Lower lobe of right lung (tissue), 2 donors: ENCODE measurements at regions not wholly inside any gene's neighbourhood (a gene's known extent, or its start where the extent isn't known, plus 50 kb on each side); places are given as distances from the start of the nearest gene placed in this dataset.
A peak's percentile ranks its signal among the peaks of the same experiment; 100 is the strongest.

Experiments used
- ATAC-seq, 2 donors: fragments of 200-7000 bp; cut with Tn5 transposase; one replicate each; pipeline ENCODE4 v1.9.1; 2020 to 2022; ENCODE audit warnings: mild to moderate bottlenecking in 2 of 2, moderate library complexity in 2 of 2
- DNase-seq: peaks from one replicate; pipeline ENCODE4 v3.0.0-alpha.2; 2020
- H3K27ac ChIP-seq: fragments of 200-600 bp; one replicate; pipeline ENCODE4 v1.8.0; 2022
- H3K27me3 ChIP-seq: fragments of 200-600 bp; one replicate; pipeline ENCODE4 v1.8.0; 2022; ENCODE audit warnings: low read depth
- H3K36me3 ChIP-seq: fragments of 200-600 bp; one replicate; pipeline ENCODE4 v1.8.0; 2022; ENCODE audit warnings: mild to moderate bottlenecking
- H3K4me1 ChIP-seq: fragments of 200-600 bp; one replicate; pipeline ENCODE4 v1.8.0; 2022
- H3K4me3 ChIP-seq: fragments of 200-600 bp; one replicate; pipeline ENCODE4 v1.8.0; 2022; ENCODE audit warnings: mild to moderate bottlenecking
- H3K9me3 ChIP-seq: fragments of 200-600 bp; one replicate; pipeline ENCODE4 v1.8.0; 2022
- CTCF ChIP-seq: fragments of 200-600 bp; IDR thresholded peaks from one replicate; pipeline ENCODE4 v1.8.0; 2022; ENCODE audit warnings: antibody characterized with exemption, mild to moderate bottlenecking
- intact Hi-C: fragments of 100-400 bp; cut with DNase I; formaldehyde crosslinking; loops from one replicate; pipeline ENCODE4 v1.11.0; 2022
- donor health status: DM: no; HTN: yes; CAD: no; lungs with severe emphysema.

- no peaks in the 10 kb centered on the region for H3K27me3 ChIP-seq
- intact Hi-C loops = no loop called here
- no peaks in the 10 kb centered on the region for H3K36me3 ChIP-seq
- H3K27ac ChIP-seq = no peak overlapping the region
- no peak overlapping the region for H3K4me3 ChIP-seq
- no peak for TF ChIP-seq CTCF
- no peaks in the 10 kb centered on the region for H3K4me1 ChIP-seq
- DNase-seq (no peak), ATAC-seq (peak in 1 of 2 donors; percentile 57)
- H3K9me3 ChIP-seq = no peaks in the 10 kb centered on the region
Measured at GRCh38 chr3:127520993-127521392, 69.5 kb downstream of the TPRA1 start.

- DNase-seq = no peak
- intact Hi-C loops = no loop called here
- no peak for ATAC-seq
- Histone ChIP-seq H3K4me1 (no peaks in the 10 kb centered on the region), H3K9me3 (no peaks in the 10 kb centered on the region), H3K27ac (no peak overlapping the region), H3K36me3 (no peaks in the 10 kb centered on the region), H3K27me3 (no peaks in the 10 kb centered on the region), H3K4me3 (no peak overlapping the region)
- TF ChIP-seq CTCF = no peak
Measured at GRCh38 chr3:127518456-127519081, 72.0 kb downstream of the TPRA1 start.

- no peaks in the 10 kb centered on the region for H3K27me3 ChIP-seq
- no peak for DNase-seq
- no peak overlapping the region for H3K4me3 ChIP-seq
- ATAC-seq = no peak
- TF ChIP-seq CTCF = no peak
- H3K4me1 ChIP-seq = no peaks in the 10 kb centered on the region
- H3K27ac ChIP-seq = no peak overlapping the region
- intact Hi-C loops = no loop called here
- H3K9me3 ChIP-seq = no peaks in the 10 kb centered on the region
- no peaks in the 10 kb centered on the region for H3K36me3 ChIP-seq
Measured at GRCh38 chr3:127512256-127512655, 78.3 kb downstream of the TPRA1 start.

GRCh38 chr3:127501177-127501576, 89.4 kb downstream of the TPRA1 start:
- Histone ChIP-seq H3K4me3 (no peak overlapping the region), H3K27me3 (no peaks in the 10 kb centered on the region), H3K27ac (no peak overlapping the region), H3K36me3 (no peaks in the 10 kb centered on the region), H3K9me3 (peaks cover 13% of the 10 kb centered on the region), H3K4me1 (no peaks in the 10 kb centered on the region)
- intact Hi-C loops = no loop called here
- no peak for DNase-seq
- ATAC-seq = no peak
- TF ChIP-seq CTCF = no peak

GRCh38 chr3:127497676-127498075, 92.9 kb downstream of the TPRA1 start:
- no peak for ATAC-seq
- Histone ChIP-seq H3K27me3 (no peaks in the 10 kb centered on the region), H3K36me3 (no peaks in the 10 kb centered on the region), H3K27ac (no peak overlapping the region), H3K4me3 (no peak overlapping the region), H3K9me3 (peaks cover 8% of the 10 kb centered on the region), H3K4me1 (no peaks in the 10 kb centered on the region)
- no peak for DNase-seq
- intact Hi-C loops = no loop called here
- no peak for TF ChIP-seq CTCF
